ENCODE measurements at regions not wholly inside any gene's neighbourhood (a gene's known extent, or its start where the extent isn't known, plus 50 kb on each side); places are given as distances from the start of the nearest gene placed in this dataset.

DNA sequence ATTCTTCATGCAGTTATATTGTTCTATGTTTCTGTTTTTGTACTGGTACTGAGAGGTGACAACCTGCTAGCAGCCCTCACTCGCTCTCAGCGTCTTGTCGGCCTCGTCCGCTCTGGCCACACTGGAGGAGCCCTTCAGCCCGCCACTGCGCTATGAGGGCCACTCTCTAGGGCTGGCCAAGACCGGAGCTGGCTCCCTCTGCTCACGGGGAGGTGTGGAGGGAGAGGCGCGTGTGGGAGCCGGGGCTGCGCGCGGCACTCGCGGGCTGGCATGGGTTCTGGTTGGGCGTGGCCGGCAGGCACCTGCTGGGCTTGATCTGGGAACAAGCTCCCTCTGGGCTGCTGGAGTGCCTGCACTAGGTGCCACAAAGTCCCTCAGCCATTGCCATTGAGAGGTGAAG is 1323.8 kb upstream of the EYS start:
- Histone ChIP-seq H3K4me1 (ENCODE audit: insufficient read depth, low read length) (no peaks in the 10 kb centered on the region), H3K27me3 (ENCODE audit: low read length) (no peaks in the 10 kb centered on the region), H3K9ac (ENCODE audit: low read length) (no peak overlapping the region), H3K4me2 (ENCODE audit: low read length) (no peak overlapping the region), H4K20me1 (ENCODE audit: low read length) (no peaks in the 10 kb centered on the region), H2AFZ (ENCODE audit: low read length) (no peak overlapping the region), H3F3A (ENCODE audit: low read length, unreplicated experiment) (no peaks in the 10 kb centered on the region), H3K79me2 (ENCODE audit: low read length) (no peaks in the 10 kb centered on the region), H3K27ac (ENCODE audit: low read length) (no peak overlapping the region), H3K9me2 (replicated peaks; ENCODE audit: low read length) (no peaks in the 10 kb centered on the region), H3K4me3 (ENCODE audit: low read length) (no peak overlapping the region), H3K36me3 (ENCODE audit: low read depth, low read length) (no peaks in the 10 kb centered on the region), H3K9me3 (ENCODE audit: low read length) (no peaks in the 10 kb centered on the region)
- BruUV-seq (replicated peaks), result no TSS peak
- intact Hi-C loops (cut with micrococcal nuclease), result no loop called here
- no peak for TF ChIP-seq EZH2phosphoT487 (IDR thresholded peaks at IDR 0.05; ENCODE audit: borderline replicate concordance, low read length)
- TF ChIP-seq EZH2 (IDR thresholded peaks at IDR 0.05; ENCODE audit: low read length, unreplicated experiment), result no peak
- TF ChIP-seq, protein P1, sequence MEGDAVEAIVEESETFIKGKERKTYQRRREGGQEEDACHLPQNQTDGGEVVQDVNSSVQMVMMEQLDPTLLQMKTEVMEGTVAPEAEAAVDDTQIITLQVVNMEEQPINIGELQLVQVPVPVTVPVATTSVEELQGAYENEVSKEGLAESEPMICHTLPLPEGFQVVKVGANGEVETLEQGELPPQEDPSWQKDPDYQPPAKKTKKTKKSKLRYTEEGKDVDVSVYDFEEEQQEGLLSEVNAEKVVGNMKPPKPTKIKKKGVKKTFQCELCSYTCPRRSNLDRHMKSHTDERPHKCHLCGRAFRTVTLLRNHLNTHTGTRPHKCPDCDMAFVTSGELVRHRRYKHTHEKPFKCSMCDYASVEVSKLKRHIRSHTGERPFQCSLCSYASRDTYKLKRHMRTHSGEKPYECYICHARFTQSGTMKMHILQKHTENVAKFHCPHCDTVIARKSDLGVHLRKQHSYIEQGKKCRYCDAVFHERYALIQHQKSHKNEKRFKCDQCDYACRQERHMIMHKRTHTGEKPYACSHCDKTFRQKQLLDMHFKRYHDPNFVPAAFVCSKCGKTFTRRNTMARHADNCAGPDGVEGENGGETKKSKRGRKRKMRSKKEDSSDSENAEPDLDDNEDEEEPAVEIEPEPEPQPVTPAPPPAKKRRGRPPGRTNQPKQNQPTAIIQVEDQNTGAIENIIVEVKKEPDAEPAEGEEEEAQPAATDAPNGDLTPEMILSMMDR (conservative IDR thresholded peaks at IDR 0.05; ENCODE audit: low read depth, low read length), result no peak
- DNase-seq, result no peak
- ChIA-PET POLR2A (ENCODE audit: unreplicated experiment) (no interaction called here), CTCF (interaction anchor here (0.9 kb wide), 1 partner anchor 299 kb away, joined by 4 read pairs; no protein-coding TSS in a partner anchor)
- ATAC-seq, result no peak

DNA sequence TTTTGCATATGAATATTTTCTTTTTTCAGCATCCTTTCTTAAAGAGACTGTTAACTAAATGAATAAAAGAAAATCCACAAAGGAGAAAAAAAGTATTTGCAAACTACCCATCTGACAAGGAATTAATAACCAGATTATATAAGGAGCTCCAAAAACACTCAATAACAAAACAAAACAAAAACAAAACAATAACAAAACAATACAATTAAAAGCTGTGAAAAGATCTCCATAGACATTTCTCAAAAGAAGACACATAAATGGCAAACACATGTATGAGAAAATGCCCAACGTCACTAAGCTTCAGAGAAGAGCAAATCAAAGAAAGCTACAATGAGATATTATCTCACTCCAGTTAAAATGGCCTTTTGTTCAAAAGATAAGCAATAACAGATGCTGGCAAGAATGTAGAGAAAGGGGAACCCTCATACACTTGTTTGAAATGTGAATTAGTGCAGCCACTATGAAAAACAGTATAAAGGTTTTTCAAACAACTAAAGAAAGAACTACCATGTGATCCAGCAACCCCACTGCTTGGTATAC is 1310.0 kb upstream of the EYS start:
- H3K36me3 ChIP-seq (ENCODE audit: low read depth, low read length), result no peaks in the 10 kb centered on the region
- POLR2A ChIA-PET (ENCODE audit: unreplicated experiment), result no interaction called here
- H3K9ac ChIP-seq (ENCODE audit: low read length), result no peak overlapping the region
- H3K4me1 ChIP-seq (ENCODE audit: insufficient read depth, low read length), result no peaks in the 10 kb centered on the region
- H2AFZ ChIP-seq (ENCODE audit: low read length), result no peak overlapping the region
- DNase-seq (no peak), ATAC-seq (no peak)
- H3F3A ChIP-seq (ENCODE audit: low read length, unreplicated experiment), result no peaks in the 10 kb centered on the region
- no peaks in the 10 kb centered on the region for H3K79me2 ChIP-seq (ENCODE audit: low read length)
- no peak overlapping the region for H3K4me3 ChIP-seq (ENCODE audit: low read length)
- no peaks in the 10 kb centered on the region for H4K20me1 ChIP-seq (ENCODE audit: low read length)
- BruUV-seq (replicated peaks), result no TSS peak
- CTCF ChIA-PET, result no interaction called here
- no peaks in the 10 kb centered on the region for H3K27me3 ChIP-seq (ENCODE audit: low read length)
- H3K4me2 ChIP-seq (ENCODE audit: low read length), result no peak overlapping the region
- no peak for TF ChIP-seq EZH2phosphoT487 (IDR thresholded peaks at IDR 0.05; ENCODE audit: borderline replicate concordance, low read length)
- TF ChIP-seq, protein P1 (conservative IDR thresholded peaks at IDR 0.05; ENCODE audit: low read depth, low read length), result no peak
- TF ChIP-seq EZH2 (IDR thresholded peaks at IDR 0.05; ENCODE audit: low read length, unreplicated experiment), result no peak
- no peaks in the 10 kb centered on the region for H3K9me3 ChIP-seq (ENCODE audit: low read length)
- H3K9me2 ChIP-seq (replicated peaks; ENCODE audit: low read length), result no peaks in the 10 kb centered on the region
- no peak overlapping the region for H3K27ac ChIP-seq (ENCODE audit: low read length)
- intact Hi-C loops (cut with micrococcal nuclease), result no loop called here

DNA sequence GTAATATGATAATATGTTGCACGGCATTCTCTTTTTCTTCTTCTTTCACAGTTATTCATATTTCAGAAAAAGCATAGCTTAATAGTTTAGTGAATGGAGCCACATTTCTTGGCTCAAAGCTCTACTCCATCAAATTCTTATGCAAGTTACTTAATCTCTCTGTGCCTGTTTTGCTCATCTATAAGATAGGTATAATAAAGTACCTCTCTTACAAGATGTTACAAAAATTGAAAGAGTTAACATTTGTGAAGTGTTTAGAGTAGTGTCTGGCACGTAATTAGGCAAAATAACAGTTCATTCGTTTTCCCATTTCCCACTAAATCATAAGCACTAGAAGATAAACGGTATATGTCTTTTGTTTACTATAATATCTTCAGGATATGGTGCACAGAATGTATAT is 1304.4 kb upstream of the EYS start:
- ATAC-seq (no peak), DNase-seq (no peak)
- ChIA-PET CTCF (no interaction called here), POLR2A (ENCODE audit: unreplicated experiment) (no interaction called here)
- no peak overlapping the region for H3K4me3 ChIP-seq (ENCODE audit: low read length)
- H3F3A ChIP-seq (ENCODE audit: low read length, unreplicated experiment), result no peaks in the 10 kb centered on the region
- no peaks in the 10 kb centered on the region for H3K36me3 ChIP-seq (ENCODE audit: low read depth, low read length)
- no peak overlapping the region for H2AFZ ChIP-seq (ENCODE audit: low read length)
- no peak overlapping the region for H3K9ac ChIP-seq (ENCODE audit: low read length)
- H3K4me1 ChIP-seq (ENCODE audit: insufficient read depth, low read length), result no peaks in the 10 kb centered on the region
- intact Hi-C loops (cut with micrococcal nuclease), result no loop called here
- H4K20me1 ChIP-seq (ENCODE audit: low read length), result no peaks in the 10 kb centered on the region
- H3K27ac ChIP-seq (ENCODE audit: low read length), result no peak overlapping the region
- no peaks in the 10 kb centered on the region for H3K27me3 ChIP-seq (ENCODE audit: low read length)
- no peaks in the 10 kb centered on the region for H3K9me3 ChIP-seq (ENCODE audit: low read length)
- no peak overlapping the region for H3K4me2 ChIP-seq (ENCODE audit: low read length)
- TF ChIP-seq, protein P1 (conservative IDR thresholded peaks at IDR 0.05; ENCODE audit: low read depth, low read length), result no peak
- TF ChIP-seq EZH2 (IDR thresholded peaks at IDR 0.05; ENCODE audit: low read length, unreplicated experiment) (no peak), EZH2phosphoT487 (IDR thresholded peaks at IDR 0.05; ENCODE audit: borderline replicate concordance, low read length) (no peak)
- H3K9me2 ChIP-seq (replicated peaks; ENCODE audit: low read length), result no peaks in the 10 kb centered on the region
- BruUV-seq (replicated peaks), result no TSS peak
- no peaks in the 10 kb centered on the region for H3K79me2 ChIP-seq (ENCODE audit: low read length)
